ENCODE measurements at regions not wholly inside any gene's neighbourhood (a gene's known extent, or its start where the extent isn't known, plus 50 kb on each side); places are given as distances from the start of the nearest gene placed in this dataset.
"Not testable (repeated sequence)": the region's sequence is repeated elsewhere in the genome, so short reads cannot be mapped to it uniquely, and the experiment has no call there.

GRCh38 chr9:32142074-32142473 is 242.4 kb upstream of the ACO1 start:
- WGBS (ENCODE audit: extremely low coverage, insufficient coverage, insufficient read length): no CpG with 5 or more reads among the region's 1 CpG
- H3K27ac ChIP-seq (ENCODE audit: low read depth, low read length): no peak overlapping the region
- H3K79me2 ChIP-seq (ENCODE audit: control insufficient read depth, insufficient read depth, low read length, poor library complexity): no peaks in the 10 kb centered on the region
- DNase-seq: no peak
- no peaks in the 10 kb centered on the region for H3K27me3 ChIP-seq (ENCODE audit: insufficient read depth, low read length)
- H2BK120ac ChIP-seq (ENCODE audit: insufficient read depth, low read length, poor library complexity): no peak overlapping the region
- no peaks in the 10 kb centered on the region for H3K9me3 ChIP-seq (ENCODE audit: insufficient read depth, low read depth, low read length)
- H3K36me3 ChIP-seq (ENCODE audit: control insufficient read depth in 1 of 2, insufficient read depth in 2 of 2, low read length in 2 of 2): no peaks in the 10 kb centered on the region
- no peak overlapping the region for H3K4me3 ChIP-seq (ENCODE audit: low read depth, low read length)
- H3K4me2 ChIP-seq (ENCODE audit: low read length): no peak overlapping the region
- H4K8ac ChIP-seq (ENCODE audit: low read depth, low read length): no peak overlapping the region
- H2AFZ ChIP-seq (ENCODE audit: insufficient read depth, low read length, poor library complexity): no peak overlapping the region
- H3K79me1 ChIP-seq (ENCODE audit: low read length): no peaks in the 10 kb centered on the region
- no peak overlapping the region for H4K12ac ChIP-seq (ENCODE audit: low read depth, low read length)
- no peak overlapping the region for H2AK5ac ChIP-seq (ENCODE audit: low read length)
- H3K9ac ChIP-seq (ENCODE audit: low read length): no peak overlapping the region
- no peaks in the 10 kb centered on the region for H3K4me1 ChIP-seq (ENCODE audit: control insufficient read depth in 1 of 2, insufficient read depth in 2 of 2, low read length in 2 of 2)
- no peak overlapping the region for H3K23ac ChIP-seq (ENCODE audit: low read length)
- no peak overlapping the region for H2BK5ac ChIP-seq (ENCODE audit: low read depth, low read length, poor library complexity)
- H3K14ac ChIP-seq (ENCODE audit: low read length): no peak overlapping the region
- H2BK12ac ChIP-seq (ENCODE audit: low read length): no peak overlapping the region
- H3K4ac ChIP-seq (ENCODE audit: low read depth, low read length): no peak overlapping the region
- H3K18ac ChIP-seq (ENCODE audit: low read length): no peak overlapping the region
- H4K91ac ChIP-seq (ENCODE audit: low read depth, low read length): no peak overlapping the region

DNA sequence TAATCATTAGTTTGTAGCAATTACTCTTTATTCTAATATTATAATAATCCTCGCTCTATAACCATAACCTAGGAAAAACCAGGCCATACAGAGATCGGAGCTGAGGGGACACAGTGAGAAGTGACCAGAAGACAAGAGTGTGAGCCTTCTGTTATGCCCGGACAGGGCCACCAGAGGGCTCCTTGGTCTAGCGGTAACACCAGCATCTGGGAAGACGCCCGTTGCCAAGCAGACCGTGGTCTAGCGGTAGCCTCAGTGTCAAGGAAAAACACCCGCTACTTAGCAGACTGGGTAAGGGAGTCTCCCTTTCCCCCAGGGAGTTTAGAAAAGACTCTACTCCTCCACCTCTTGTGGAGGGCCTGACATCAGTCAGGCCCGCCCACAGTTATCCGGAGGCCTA is 235.9 kb upstream of the ACO1 start:
- H3K27me3 ChIP-seq (ENCODE audit: insufficient read depth, low read length); H4K91ac ChIP-seq (ENCODE audit: low read depth, low read length); H4K12ac ChIP-seq (ENCODE audit: low read depth, low read length); H3K9ac ChIP-seq (ENCODE audit: low read length); H3K4ac ChIP-seq (ENCODE audit: low read depth, low read length); H3K79me1 ChIP-seq (ENCODE audit: low read length); H3K14ac ChIP-seq (ENCODE audit: low read length); H3K79me2 ChIP-seq (ENCODE audit: control insufficient read depth, insufficient read depth, low read length, poor library complexity); H2AFZ ChIP-seq (ENCODE audit: insufficient read depth, low read length, poor library complexity); H3K23ac ChIP-seq (ENCODE audit: low read length); H4K8ac ChIP-seq (ENCODE audit: low read depth, low read length); H3K27ac ChIP-seq (ENCODE audit: low read depth, low read length); H2BK5ac ChIP-seq (ENCODE audit: low read depth, low read length, poor library complexity); H3K4me2 ChIP-seq (ENCODE audit: low read length); H2BK12ac ChIP-seq (ENCODE audit: low read length); DNase-seq; H2AK5ac ChIP-seq (ENCODE audit: low read length); H3K18ac ChIP-seq (ENCODE audit: low read length); H3K4me3 ChIP-seq (ENCODE audit: low read depth, low read length); H2BK120ac ChIP-seq (ENCODE audit: insufficient read depth, low read length, poor library complexity); H3K9me3 ChIP-seq (ENCODE audit: insufficient read depth, low read depth, low read length); H3K4me1 ChIP-seq (ENCODE audit: control insufficient read depth in 1 of 2, insufficient read depth in 2 of 2, low read length in 2 of 2); H3K36me3 ChIP-seq (ENCODE audit: control insufficient read depth in 1 of 2, insufficient read depth in 2 of 2, low read length in 2 of 2): not testable (repeated sequence)
- WGBS (ENCODE audit: extremely low coverage, insufficient coverage, insufficient read length): no CpG with 5 or more reads among the region's 11 CpGs

DNA sequence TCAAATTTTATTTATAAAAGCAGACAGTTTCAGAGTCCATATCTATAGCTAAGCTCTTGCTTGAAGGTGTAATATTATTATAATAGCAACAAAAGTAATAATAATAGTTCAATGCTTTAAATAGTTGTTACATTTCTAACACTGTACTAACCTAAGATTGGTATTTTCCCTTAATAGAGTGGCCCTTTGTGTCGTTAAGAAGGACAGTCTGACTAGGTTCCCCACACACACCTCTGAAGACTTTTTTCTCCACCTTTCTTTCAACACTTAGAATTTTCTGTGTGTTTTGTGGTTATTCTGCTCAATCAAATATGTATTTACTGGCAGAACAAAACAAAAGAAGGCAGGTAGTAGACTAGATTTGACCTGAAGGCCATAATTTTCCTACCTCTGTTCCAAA is 223.2 kb upstream of the ACO1 start:
- H2BK12ac ChIP-seq (ENCODE audit: low read length): no peak overlapping the region
- H3K9me3 ChIP-seq (ENCODE audit: insufficient read depth, low read depth, low read length): no peaks in the 10 kb centered on the region
- H4K8ac ChIP-seq (ENCODE audit: low read depth, low read length): no peak overlapping the region
- no peak for DNase-seq
- no peak overlapping the region for H4K12ac ChIP-seq (ENCODE audit: low read depth, low read length)
- H3K18ac ChIP-seq (ENCODE audit: low read length): no peak overlapping the region
- H3K36me3 ChIP-seq (ENCODE audit: control insufficient read depth in 1 of 2, insufficient read depth in 2 of 2, low read length in 2 of 2): no peaks in the 10 kb centered on the region
- no peak overlapping the region for H2BK5ac ChIP-seq (ENCODE audit: low read depth, low read length, poor library complexity)
- no peak overlapping the region for H2BK120ac ChIP-seq (ENCODE audit: insufficient read depth, low read length, poor library complexity)
- H2AFZ ChIP-seq (ENCODE audit: insufficient read depth, low read length, poor library complexity): no peak overlapping the region
- no peak overlapping the region for H2AK5ac ChIP-seq (ENCODE audit: low read length)
- no peak overlapping the region for H3K9ac ChIP-seq (ENCODE audit: low read length)
- no peak overlapping the region for H3K4me3 ChIP-seq (ENCODE audit: low read depth, low read length)
- no peak overlapping the region for H4K91ac ChIP-seq (ENCODE audit: low read depth, low read length)
- no peak overlapping the region for H3K14ac ChIP-seq (ENCODE audit: low read length)
- H3K23ac ChIP-seq (ENCODE audit: low read length): no peak overlapping the region
- no peaks in the 10 kb centered on the region for H3K79me2 ChIP-seq (ENCODE audit: control insufficient read depth, insufficient read depth, low read length, poor library complexity)
- H3K4ac ChIP-seq (ENCODE audit: low read depth, low read length): no peak overlapping the region
- WGBS (ENCODE audit: extremely low coverage, insufficient coverage, insufficient read length): no CpG with 5 or more reads among the region's 1 CpG
- no peaks in the 10 kb centered on the region for H3K27me3 ChIP-seq (ENCODE audit: insufficient read depth, low read length)
- H3K27ac ChIP-seq (ENCODE audit: low read depth, low read length): no peak overlapping the region
- H3K4me2 ChIP-seq (ENCODE audit: low read length): no peak overlapping the region
- H3K79me1 ChIP-seq (ENCODE audit: low read length): no peaks in the 10 kb centered on the region
- H3K4me1 ChIP-seq (ENCODE audit: control insufficient read depth in 1 of 2, insufficient read depth in 2 of 2, low read length in 2 of 2): no peaks in the 10 kb centered on the region

DNA sequence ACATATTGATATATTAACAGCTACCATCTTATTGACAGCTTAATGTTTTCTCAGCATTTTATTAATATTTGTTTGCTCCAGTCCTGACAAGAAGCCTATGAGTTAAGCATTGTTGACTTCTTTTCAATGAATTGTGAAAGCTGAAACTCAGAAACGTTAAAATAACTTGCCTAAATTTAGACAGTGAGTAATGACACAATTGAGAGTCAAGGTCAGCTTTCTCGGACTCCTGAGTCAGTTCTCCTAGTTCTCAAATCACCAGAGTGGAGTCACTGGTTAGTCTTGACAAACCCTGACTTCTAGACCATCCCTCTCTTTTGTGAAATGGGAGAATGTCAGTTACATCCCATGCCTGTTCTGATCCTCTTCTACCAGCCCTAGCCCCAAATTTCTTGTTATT is 222.7 kb upstream of the ACO1 start:
- Histone ChIP-seq H3K9ac (ENCODE audit: low read length) (no peak overlapping the region), H3K4ac (ENCODE audit: low read depth, low read length) (no peak overlapping the region), H3K79me2 (ENCODE audit: control insufficient read depth, insufficient read depth, low read length, poor library complexity) (no peaks in the 10 kb centered on the region), H3K27me3 (ENCODE audit: insufficient read depth, low read length) (no peaks in the 10 kb centered on the region), H3K4me1 (ENCODE audit: control insufficient read depth in 1 of 2, insufficient read depth in 2 of 2, low read length in 2 of 2) (no peaks in the 10 kb centered on the region), H4K8ac (ENCODE audit: low read depth, low read length) (no peak overlapping the region), H2BK5ac (ENCODE audit: low read depth, low read length, poor library complexity) (no peak overlapping the region), H3K14ac (ENCODE audit: low read length) (no peak overlapping the region), H3K4me2 (ENCODE audit: low read length) (no peak overlapping the region), H2AFZ (ENCODE audit: insufficient read depth, low read length, poor library complexity) (no peak overlapping the region), H2BK12ac (ENCODE audit: low read length) (no peak overlapping the region), H3K9me3 (ENCODE audit: insufficient read depth, low read depth, low read length) (no peaks in the 10 kb centered on the region), H3K18ac (ENCODE audit: low read length) (no peak overlapping the region), H3K79me1 (ENCODE audit: low read length) (no peaks in the 10 kb centered on the region), H4K91ac (ENCODE audit: low read depth, low read length) (no peak overlapping the region), H3K4me3 (ENCODE audit: low read depth, low read length) (no peak overlapping the region), H2AK5ac (ENCODE audit: low read length) (no peak overlapping the region), H4K12ac (ENCODE audit: low read depth, low read length) (no peak overlapping the region), H2BK120ac (ENCODE audit: insufficient read depth, low read length, poor library complexity) (no peak overlapping the region), H3K23ac (ENCODE audit: low read length) (no peak overlapping the region), H3K27ac (ENCODE audit: low read depth, low read length) (no peak overlapping the region), H3K36me3 (ENCODE audit: control insufficient read depth in 1 of 2, insufficient read depth in 2 of 2, low read length in 2 of 2) (no peaks in the 10 kb centered on the region)
- no CpG with 5 or more reads among the region's 2 CpGs for WGBS (ENCODE audit: extremely low coverage, insufficient coverage, insufficient read length)
- no peak for DNase-seq
